OCI-LY3 (cell line): ENCODE measurements at regions not wholly inside any gene's neighbourhood (a gene's known extent, or its start where the extent isn't known, plus 50 kb on each side); places are given as distances from the start of the nearest gene placed in this dataset.
"Not testable (repeated sequence)": the region's sequence is repeated elsewhere in the genome, so short reads cannot be mapped to it uniquely, and the experiment has no call there.

ENCODE experiments used
- H2AFZ ChIP-seq: fragments of 200-600, 300-600 bp; shearing (Covaris generic); 2 replicates; pipeline ENCODE4 v1.6.0; 2014; ENCODE audit warnings: antibody characterized with exemption, low read depth, low read length
- H3K27ac ChIP-seq: fragments of 200-600, 300-600 bp; sonication (generic); 2 replicates; pipeline ENCODE4 v1.5.1; 2014; ENCODE audit warnings: mild to moderate bottlenecking, low read length, moderate library complexity, mixed read lengths
- H3K27me3 ChIP-seq: fragments of 200-600, 300-600 bp; sonication (generic); 2 replicates; pipeline ENCODE4 v1.6.1; 2014; ENCODE audit warnings: low read depth, low read length, mixed read lengths
- H3K36me3 ChIP-seq: fragments of 200-600, 300-600 bp; sonication (generic); replicated peaks from 2 replicates; pipeline ENCODE3; 2014; ENCODE audit warnings: low read depth, low read length, mixed read lengths
- H3K4me1 ChIP-seq: fragments of 300-600, 200-600 bp; sonication (generic); 2 replicates; pipeline ENCODE4 v1.6.1; 2014; ENCODE audit warnings: low read length, mixed read lengths
- H3K4me2 ChIP-seq: fragments of 200-600, 300-600 bp; sonication (generic); 2 replicates; pipeline ENCODE4 v1.6.1; 2014; ENCODE audit warnings: low read length, mixed read lengths
- H3K4me3 ChIP-seq: fragments of 300-600, 200-600 bp; sonication (generic); 2 replicates; pipeline ENCODE4 v1.5.1; 2014; ENCODE audit warnings: antibody characterized with exemption, mild to moderate bottlenecking, low read length, moderate library complexity
- H3K79me2 ChIP-seq: fragments of 300-600, 200-600 bp; shearing (Covaris generic); 2 replicates; pipeline ENCODE4 v1.6.1; 2014; ENCODE audit warnings: mild to moderate bottlenecking, low read length, mixed read lengths
- H3K9ac ChIP-seq: fragments of 300-600, 200-600 bp; shearing (Covaris generic); 2 replicates; pipeline ENCODE4 v1.6.0; 2014; ENCODE audit warnings: mild to moderate bottlenecking, low read length, moderate library complexity
- H3K9me3 ChIP-seq: fragments of 200-600, 300-600 bp; shearing (Covaris generic); 2 replicates; pipeline ENCODE4 v1.6.1; 2014; ENCODE audit warnings: low read length, mixed read lengths; ENCODE audit not compliant: insufficient read depth
- H4K20me1 ChIP-seq: fragments of 200-600, 300-600 bp; sonication (generic); 2 replicates; pipeline ENCODE4 v1.6.1; 2016; ENCODE audit warnings: low read length, mixed read lengths; ENCODE audit not compliant: insufficient read depth
- EZH2phosphoT487 ChIP-seq: fragments of 200-600 bp; shearing (Covaris generic); IDR thresholded peaks from 2 replicates; pipeline ENCODE4 v1.6.1; 2018; ENCODE audit warnings: antibody characterized with exemption, mixed run types, low read depth
- TF ChIP-seq, protein P1 (sequence below): fragments of 200-600, 300-600 bp; sonication (generic); IDR thresholded peaks from 2 replicates; pipeline ENCODE4 v1.5.1; 2014; ENCODE audit warnings: antibody characterized with exemption, low read length, low read depth

DNA sequence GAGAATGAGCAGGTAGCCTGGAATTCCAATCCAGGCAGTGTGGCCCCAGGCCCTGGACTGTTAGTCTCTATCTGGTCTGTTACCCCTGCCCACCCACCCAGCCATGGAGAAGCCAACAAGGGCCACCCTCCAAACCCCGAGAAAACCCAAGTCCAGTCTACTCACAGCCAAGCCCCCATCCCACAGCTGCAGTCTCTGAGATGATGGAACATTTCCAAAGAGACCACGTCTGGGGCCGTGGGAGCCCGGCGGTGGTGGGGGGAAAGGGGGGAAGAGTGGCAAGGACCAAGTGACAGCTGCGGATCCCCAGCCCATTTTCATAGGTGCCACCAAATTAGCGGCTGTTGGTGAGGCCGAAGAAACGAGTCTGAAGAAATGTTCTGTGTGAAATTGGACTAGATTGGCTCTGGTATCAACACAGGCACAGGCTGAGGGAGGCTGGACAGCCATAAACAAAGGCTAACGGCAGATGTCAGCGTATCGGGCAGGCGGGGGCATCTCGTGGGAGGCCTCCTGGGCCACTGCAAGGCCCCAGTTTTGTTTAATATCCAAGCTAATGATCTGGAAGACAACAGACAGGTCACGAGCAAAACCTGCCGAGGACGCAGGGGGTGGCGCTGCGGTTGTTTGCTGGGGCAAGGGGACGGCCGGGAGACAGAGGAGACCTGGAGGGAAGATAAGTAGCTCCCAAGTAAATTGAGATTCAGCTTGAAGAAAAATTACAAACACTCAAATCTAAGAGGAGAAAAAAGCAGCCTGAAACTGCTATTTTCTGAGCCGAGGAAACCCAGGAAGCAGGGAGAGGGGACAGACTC is 53.4 kb downstream of the RBFOX3 start:
- Histone ChIP-seq H3K79me2 (no peaks in the 10 kb centered on the region), H3K27ac (no peak overlapping the region)

DNA sequence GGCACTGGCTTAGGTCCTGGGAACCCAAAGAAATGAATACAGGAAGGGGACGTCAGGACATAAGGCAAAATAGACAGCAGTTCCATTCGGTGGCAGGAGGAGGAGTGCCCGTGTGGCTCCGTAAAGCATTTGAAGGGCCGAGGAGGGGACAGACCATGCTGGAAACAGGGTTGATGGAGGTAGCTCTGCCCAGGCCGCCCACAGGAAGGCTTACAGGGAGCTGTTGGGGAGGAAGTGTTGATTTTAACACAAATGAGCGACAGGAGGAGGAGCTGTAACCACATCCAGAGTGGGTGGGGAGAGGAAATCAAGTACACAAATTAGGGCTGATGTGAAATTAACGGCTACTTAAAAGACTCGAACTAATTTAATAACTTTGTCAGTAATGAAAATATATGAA is 54.6 kb downstream of the RBFOX3 start:
- Histone ChIP-seq H3K4me3 (no peak overlapping the region), H3K4me2 (no peak overlapping the region), H3K9ac (no peak overlapping the region), H4K20me1 (no peaks in the 10 kb centered on the region), H3K27ac (no peak overlapping the region), H3K36me3 (no peaks in the 10 kb centered on the region), H3K79me2 (no peaks in the 10 kb centered on the region), H2AFZ (no peak overlapping the region), H3K4me1 (no peaks in the 10 kb centered on the region), H3K9me3 (no peaks in the 10 kb centered on the region), H3K27me3 (no peaks in the 10 kb centered on the region; the same call in 1 of the 2 replicates)
- TF ChIP-seq EZH2phosphoT487, result no peak
- TF ChIP-seq, protein P1, sequence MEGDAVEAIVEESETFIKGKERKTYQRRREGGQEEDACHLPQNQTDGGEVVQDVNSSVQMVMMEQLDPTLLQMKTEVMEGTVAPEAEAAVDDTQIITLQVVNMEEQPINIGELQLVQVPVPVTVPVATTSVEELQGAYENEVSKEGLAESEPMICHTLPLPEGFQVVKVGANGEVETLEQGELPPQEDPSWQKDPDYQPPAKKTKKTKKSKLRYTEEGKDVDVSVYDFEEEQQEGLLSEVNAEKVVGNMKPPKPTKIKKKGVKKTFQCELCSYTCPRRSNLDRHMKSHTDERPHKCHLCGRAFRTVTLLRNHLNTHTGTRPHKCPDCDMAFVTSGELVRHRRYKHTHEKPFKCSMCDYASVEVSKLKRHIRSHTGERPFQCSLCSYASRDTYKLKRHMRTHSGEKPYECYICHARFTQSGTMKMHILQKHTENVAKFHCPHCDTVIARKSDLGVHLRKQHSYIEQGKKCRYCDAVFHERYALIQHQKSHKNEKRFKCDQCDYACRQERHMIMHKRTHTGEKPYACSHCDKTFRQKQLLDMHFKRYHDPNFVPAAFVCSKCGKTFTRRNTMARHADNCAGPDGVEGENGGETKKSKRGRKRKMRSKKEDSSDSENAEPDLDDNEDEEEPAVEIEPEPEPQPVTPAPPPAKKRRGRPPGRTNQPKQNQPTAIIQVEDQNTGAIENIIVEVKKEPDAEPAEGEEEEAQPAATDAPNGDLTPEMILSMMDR, result no peak

More for the DNA sequence above, 53.4 kb downstream of the RBFOX3 start:
- no peaks in the 10 kb centered on the region for H3K4me1 ChIP-seq
- no peaks in the 10 kb centered on the region for H4K20me1 ChIP-seq
- no peaks in the 10 kb centered on the region for H3K36me3 ChIP-seq
- no peaks in the 10 kb centered on the region for H3K9me3 ChIP-seq
- H3K27me3 ChIP-seq, result no peaks in the 10 kb centered on the region; the same call in 1 of the 2 replicates
- no peak overlapping the region for H2AFZ ChIP-seq
- TF ChIP-seq, protein P1, result no peak
- TF ChIP-seq EZH2phosphoT487, result no peak
- H3K4me2 ChIP-seq, result no peak overlapping the region
- no peak overlapping the region for H3K9ac ChIP-seq
- H3K4me3 ChIP-seq, result no peak overlapping the region

DNA sequence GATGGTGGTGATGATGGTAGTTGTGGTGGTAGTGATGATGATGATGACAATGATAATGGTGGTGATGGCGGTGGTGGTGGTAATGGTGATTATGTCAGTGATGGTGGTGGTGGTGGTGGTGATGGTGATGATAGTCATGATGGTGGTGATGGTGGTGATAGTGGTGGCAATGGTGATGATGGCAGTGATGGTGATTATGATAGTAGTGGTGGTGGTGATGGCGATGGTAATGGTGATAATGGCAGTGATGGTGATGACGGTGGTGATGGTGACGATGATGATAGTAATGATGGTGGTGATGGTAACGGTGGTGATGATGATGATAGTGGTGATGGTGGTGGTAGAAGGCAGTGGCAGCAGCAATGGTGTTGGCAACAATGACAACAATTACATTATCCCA is 55.3 kb downstream of the RBFOX3 start:
- Histone ChIP-seq H3K9ac (no peak overlapping the region), H3K79me2 (no peaks in the 10 kb centered on the region), H3K4me1 (no peaks in the 10 kb centered on the region), H3K4me2 (no peak overlapping the region), H3K36me3 (no peaks in the 10 kb centered on the region), H3K27ac (no peak overlapping the region), H2AFZ (no peak overlapping the region), H4K20me1 (no peaks in the 10 kb centered on the region), H3K4me3 (no peak overlapping the region), H3K27me3 (no peaks in the 10 kb centered on the region; the same call in 1 of the 2 replicates), H3K9me3 (no peaks in the 10 kb centered on the region)
- TF ChIP-seq, protein P1, result no peak
- TF ChIP-seq EZH2phosphoT487, result no peak

DNA sequence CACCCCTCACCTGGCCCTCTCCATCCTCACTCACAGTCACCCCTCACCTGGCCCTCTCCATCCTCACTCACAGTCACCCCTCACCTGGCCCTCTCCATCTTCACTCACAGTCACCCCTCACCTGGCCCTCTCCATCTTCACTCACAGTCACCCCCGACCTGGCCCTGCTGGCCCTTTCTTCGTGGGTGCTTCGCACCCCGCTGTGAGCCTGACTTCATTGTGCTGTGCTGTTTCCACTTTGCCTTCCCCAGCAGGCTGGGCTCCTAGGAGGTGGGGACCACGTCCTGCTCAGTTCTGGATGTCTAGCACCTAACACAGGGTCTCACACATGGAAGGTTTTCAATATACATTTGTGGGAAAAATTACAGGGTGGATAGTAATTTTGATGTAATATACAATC is 56.5 kb downstream of the RBFOX3 start:
- not testable (repeated sequence) for H3K9me3 ChIP-seq, H3K4me2 ChIP-seq, H3K27ac ChIP-seq, H3K4me1 ChIP-seq, H2AFZ ChIP-seq, H3K27me3 ChIP-seq, H3K79me2 ChIP-seq, H3K4me3 ChIP-seq, H4K20me1 ChIP-seq, H3K36me3 ChIP-seq, H3K9ac ChIP-seq
